PC-9 (cell line): ENCODE measurements at regions not wholly inside any gene's neighbourhood (a gene's known extent, or its start where the extent isn't known, plus 50 kb on each side); places are given as distances from the start of the nearest gene placed in this dataset.

Source experiments
- BruUV-seq: library from RNA; stranded (reverse); fragments of 400-500 nt; replicated peaks from 2 replicates; lab custom pipeline; 2021; lab: Mats Ljungman, UMichigan
- CTCF ChIA-PET: fragments of 300-600 bp; sonication (Branson Sonifier 250); formaldehyde crosslinking; loops from one replicate; lab custom pipeline; 2022; ENCODE audit warnings: antibody characterized with exemption; lab: Charles Lee
- POLR2A ChIA-PET: fragments of 300-600 bp; sonication (Branson Sonifier 250); formaldehyde crosslinking; loops from one replicate; lab custom pipeline; 2022; ENCODE audit warnings: antibody characterized with exemption; ENCODE audit not compliant: unreplicated experiment; lab: Charles Lee
- DNase-seq, 2 experiments: peaks; one replicate each; pipeline versions ENCODE4 v3.0.0 to v3.0.0-alpha.2; 2015 to 2022; ENCODE audit warnings: mixed read lengths in 1 of 2
- H2AFZ ChIP-seq: fragments of 200-600 bp; sonication (generic); 2 replicates; pipeline ENCODE4 v1.8.1; 2017; ENCODE audit warnings: antibody characterized with exemption
- H3F3A ChIP-seq: fragments of 200-600 bp; sonication (generic); 2 replicates; pipeline ENCODE4 v1.8.1; 2017; ENCODE audit warnings: antibody characterized with exemption, mild to moderate bottlenecking, low read depth; ENCODE audit not compliant: insufficient read depth
- H3K27ac ChIP-seq: fragments of 200-600 bp; sonication (generic); 2 replicates; pipeline ENCODE4 v1.6.1; 2016; ENCODE audit warnings: mixed run types
- H3K27me3 ChIP-seq: fragments of 200-600 bp; sonication (generic); 2 replicates; pipeline ENCODE4 v1.6.1; 2016; ENCODE audit warnings: low read depth, mixed run types; ENCODE audit not compliant: insufficient read depth
- H3K36me3 ChIP-seq: fragments of 200-600 bp; sonication (generic); 2 replicates; pipeline ENCODE4 v1.6.1; 2016; ENCODE audit warnings: low read depth, mixed run types
- H3K4me1 ChIP-seq: fragments of 200-600 bp; sonication (generic); replicated peaks from 2 replicates; pipeline ENCODE4 v1.6.1; 2016; ENCODE audit warnings: mixed run types; ENCODE audit not compliant: insufficient read depth
- H3K4me2 ChIP-seq: fragments of 200-600 bp; sonication (generic); 2 replicates; pipeline ENCODE4 v1.6.1; 2017; ENCODE audit warnings: mixed run types
- H3K4me3 ChIP-seq: fragments of 200-600 bp; sonication (generic); 2 replicates; pipeline ENCODE4 v1.6.1; 2016; ENCODE audit warnings: mixed run types
- H3K79me2 ChIP-seq: fragments of 200-600 bp; sonication (generic); 2 replicates; pipeline ENCODE4 v1.6.1; 2017; ENCODE audit warnings: low read depth, mixed run types
- H3K9me2 ChIP-seq: fragments of 200-600 bp; sonication (generic); 2 replicates; pipeline ENCODE4 v1.8.1; 2017; ENCODE audit warnings: mild to moderate bottlenecking; ENCODE audit not compliant: insufficient read depth
- H3K9me3 ChIP-seq: fragments of 200-600 bp; sonication (generic); 2 replicates; pipeline ENCODE4 v1.8.1; 2016; ENCODE audit warnings: low read depth; ENCODE audit not compliant: insufficient read depth
- H4K20me1 ChIP-seq: fragments of 200-600 bp; sonication (generic); 2 replicates; pipeline ENCODE4 v1.8.1; 2017; ENCODE audit not compliant: insufficient read depth
- CTCF ChIP-seq: fragments of 200-600 bp; sonication (generic); conservative IDR thresholded peaks from 2 replicates; pipeline ENCODE4 v1.6.1; 2017; ENCODE audit warnings: mixed run types, antibody characterized with exemption, mild to moderate bottlenecking, moderate library complexity
- EZH2 ChIP-seq: fragments of 200-600 bp; sonication (generic); IDR thresholded peaks from 2 replicates; pipeline ENCODE4 v1.8.0; 2017; ENCODE audit warnings: antibody characterized with exemption, low read depth
- intact Hi-C: fragments of 100-400 bp; cut with micrococcal nuclease; formaldehyde crosslinking; loops from one replicate; pipeline ENCODE4 v1.10.0; 2022; ENCODE audit not compliant: unreplicated experiment

- intact Hi-C loops = no loop called here
- CTCF ChIA-PET = no interaction called here
- no peaks in the 10 kb centered on the region for H3K4me1 ChIP-seq
- no peak overlapping the region for H3K4me2 ChIP-seq
- BruUV-seq = no TSS peak
- DNase-seq = no peak
- no peaks in the 10 kb centered on the region for H3F3A ChIP-seq
- H3K27ac ChIP-seq = no peak overlapping the region
- no peak overlapping the region for H2AFZ ChIP-seq
- POLR2A ChIA-PET = no interaction called here
- no peaks in the 10 kb centered on the region for H3K9me3 ChIP-seq
- H3K27me3 ChIP-seq = no peaks in the 10 kb centered on the region
- no peaks in the 10 kb centered on the region for H3K36me3 ChIP-seq
- H3K79me2 ChIP-seq = no peaks in the 10 kb centered on the region
- TF ChIP-seq CTCF (no peak), EZH2 (no peak)
- H3K9me2 ChIP-seq = no peaks in the 10 kb centered on the region; the same call in 1 of the 2 replicates
- no peaks in the 10 kb centered on the region for H4K20me1 ChIP-seq
- no peak overlapping the region for H3K4me3 ChIP-seq
These were observed 1109.6 kb upstream of the ATXN8OS start for GRCh38 chr13:68998056-68998455.

GRCh38 chr13:68996668-68997025 lies 1111.0 kb upstream of the ATXN8OS start:
- Histone ChIP-seq H2AFZ (no peak overlapping the region), H3K27ac (no peak overlapping the region), H3K4me2 (no peak overlapping the region), H3K36me3 (no peaks in the 10 kb centered on the region), H3K9me2 (no peaks in the 10 kb centered on the region; the same call in 1 of the 2 replicates), H3F3A (no peaks in the 10 kb centered on the region), H3K27me3 (no peaks in the 10 kb centered on the region), H3K9me3 (no peaks in the 10 kb centered on the region), H3K4me1 (no peaks in the 10 kb centered on the region), H4K20me1 (no peaks in the 10 kb centered on the region), H3K79me2 (no peaks in the 10 kb centered on the region), H3K4me3 (no peak overlapping the region)
- BruUV-seq = no TSS peak
- no peak for DNase-seq
- TF ChIP-seq CTCF (no peak), EZH2 (no peak)
- POLR2A ChIA-PET = no interaction called here
- intact Hi-C loops = no loop called here
- CTCF ChIA-PET = no interaction called here

- ChIA-PET POLR2A (no interaction called here), CTCF (no interaction called here)
- Histone ChIP-seq H3K36me3 (no peaks in the 10 kb centered on the region), H3K9me3 (no peaks in the 10 kb centered on the region), H3F3A (no peaks in the 10 kb centered on the region), H3K79me2 (no peaks in the 10 kb centered on the region), H3K4me2 (no peak overlapping the region), H3K9me2 (no peaks in the 10 kb centered on the region; the same call in 1 of the 2 replicates), H3K27me3 (no peaks in the 10 kb centered on the region), H2AFZ (no peak overlapping the region), H3K27ac (no peak overlapping the region), H4K20me1 (no peaks in the 10 kb centered on the region), H3K4me3 (no peak overlapping the region), H3K4me1 (no peaks in the 10 kb centered on the region)
- BruUV-seq = no TSS peak
- DNase-seq = no peak
- intact Hi-C loops = no loop called here
- no peak for TF ChIP-seq CTCF
- no peak for TF ChIP-seq EZH2
These were observed 1111.5 kb upstream of the ATXN8OS start for GRCh38 chr13:68995972-68996667.
